ENCODE measurements at regions not wholly inside any gene's neighbourhood (a gene's known extent, or its start where the extent isn't known, plus 50 kb on each side); places are given as distances from the start of the nearest gene placed in this dataset.
A peak's percentile ranks its signal among the peaks of the same experiment; 100 is the strongest.

GRCh38 chr18:14914121-14914520 is 166.1 kb downstream of the ANKRD30B start:
- peaks cover 13% of the 10 kb centered on the region for H3K4me1 Mint-ChIP-seq (ENCODE audit: low read depth, unreplicated experiment)
- H3K4me3 Mint-ChIP-seq (ENCODE audit: low read depth, unreplicated experiment), result no peak overlapping the region
- intact Hi-C loops (cut with micrococcal nuclease; ENCODE audit: unreplicated experiment), result no loop called here
- H3K27ac Mint-ChIP-seq (ENCODE audit: unreplicated experiment), result peak overlapping the region; percentile 31
- no peak for DNase-seq
- H3K27me3 Mint-ChIP-seq (ENCODE audit: unreplicated experiment), result no peaks in the 10 kb centered on the region
- BruUV-seq (replicated peaks), result no TSS peak
- CTCF ChIA-PET, result interaction anchor here (0.6 kb wide), 1 partner anchor 8 kb away, joined by 6 read pairs; no protein-coding TSS in a partner anchor
- H3K9me3 Mint-ChIP-seq (ENCODE audit: low read depth, unreplicated experiment), result peaks cover 10% of the 10 kb centered on the region
- no peaks in the 10 kb centered on the region for H3K36me3 Mint-ChIP-seq (ENCODE audit: insufficient read depth, unreplicated experiment)
- no peak for TF ChIP-seq CTCF (IDR thresholded peaks at IDR 0.05; ENCODE audit: unreplicated experiment)

GRCh38 chr18:14914771-14915170 is 166.8 kb downstream of the ANKRD30B start:
- Mint-ChIP-seq H3K9me3 (ENCODE audit: low read depth, unreplicated experiment) (peaks cover 10% of the 10 kb centered on the region), H3K27me3 (ENCODE audit: unreplicated experiment) (no peaks in the 10 kb centered on the region), H3K36me3 (ENCODE audit: insufficient read depth, unreplicated experiment) (no peaks in the 10 kb centered on the region), H3K27ac (ENCODE audit: unreplicated experiment) (peak overlapping the region; percentile 31), H3K4me3 (ENCODE audit: low read depth, unreplicated experiment) (no peak overlapping the region), H3K4me1 (ENCODE audit: low read depth, unreplicated experiment) (peaks cover 16% of the 10 kb centered on the region)
- no TSS peak for BruUV-seq (replicated peaks)
- CTCF ChIA-PET, result no interaction called here
- no peak for DNase-seq
- intact Hi-C loops (cut with micrococcal nuclease; ENCODE audit: unreplicated experiment), result no loop called here
- TF ChIP-seq CTCF (IDR thresholded peaks at IDR 0.05; ENCODE audit: unreplicated experiment), result no peak

DNA sequence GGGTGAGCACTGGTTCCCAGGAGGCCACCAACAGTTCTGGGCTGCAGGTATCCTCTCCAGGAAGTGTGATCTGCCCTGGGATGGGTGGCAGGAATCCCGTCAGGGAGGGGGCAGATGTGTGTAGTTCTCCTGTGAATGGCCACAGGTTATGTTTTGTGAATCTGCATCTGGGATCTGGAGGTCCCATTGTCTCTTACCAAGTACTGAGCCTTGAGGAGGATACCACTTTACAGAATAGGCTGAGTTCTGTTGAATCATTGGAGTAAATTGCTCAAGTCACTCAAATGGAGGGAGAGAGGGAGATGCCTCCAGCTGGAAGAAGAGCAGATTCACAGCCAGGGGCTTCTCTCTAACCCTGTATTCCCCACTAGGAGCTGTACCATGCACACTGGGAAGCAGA is 168.2 kb downstream of the ANKRD30B start:
- peaks cover 30% of the 10 kb centered on the region for H3K4me1 Mint-ChIP-seq (ENCODE audit: low read depth, unreplicated experiment)
- H3K4me3 Mint-ChIP-seq (ENCODE audit: low read depth, unreplicated experiment), result no peak overlapping the region
- H3K27me3 Mint-ChIP-seq (ENCODE audit: unreplicated experiment), result no peaks in the 10 kb centered on the region
- TF ChIP-seq CTCF (IDR thresholded peaks at IDR 0.05; ENCODE audit: unreplicated experiment), result no peak
- intact Hi-C loops (cut with micrococcal nuclease; ENCODE audit: unreplicated experiment), result no loop called here
- BruUV-seq (replicated peaks), result no TSS peak
- peaks cover 15% of the 10 kb centered on the region for H3K9me3 Mint-ChIP-seq (ENCODE audit: low read depth, unreplicated experiment)
- no peak for DNase-seq
- H3K36me3 Mint-ChIP-seq (ENCODE audit: insufficient read depth, unreplicated experiment), result no peaks in the 10 kb centered on the region
- H3K27ac Mint-ChIP-seq (ENCODE audit: unreplicated experiment), result no peak overlapping the region
- CTCF ChIA-PET, result no interaction called here

DNA sequence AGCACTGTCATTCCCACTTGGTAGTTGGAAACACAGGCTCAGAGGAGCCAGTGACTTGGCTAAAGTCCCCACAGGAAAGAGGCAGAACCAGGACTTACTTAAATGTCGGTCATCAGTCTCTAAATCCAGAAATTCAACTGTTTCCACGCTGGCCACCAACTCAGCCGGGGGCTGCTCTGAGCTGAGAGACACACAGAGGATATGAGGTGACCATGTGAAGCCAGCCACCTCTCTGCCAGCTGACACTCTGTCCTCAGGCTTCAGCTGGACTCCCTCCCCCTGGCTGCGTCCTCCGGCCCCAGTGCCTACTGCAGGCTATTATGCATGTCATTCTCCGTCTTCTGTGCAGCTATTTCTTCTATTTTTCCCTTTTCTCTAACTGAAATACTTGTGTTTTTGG is 168.9 kb downstream of the ANKRD30B start:
- intact Hi-C loops (cut with micrococcal nuclease; ENCODE audit: unreplicated experiment), result no loop called here
- H3K36me3 Mint-ChIP-seq (ENCODE audit: insufficient read depth, unreplicated experiment), result no peaks in the 10 kb centered on the region
- peaks cover 32% of the 10 kb centered on the region for H3K4me1 Mint-ChIP-seq (ENCODE audit: low read depth, unreplicated experiment)
- H3K27ac Mint-ChIP-seq (ENCODE audit: unreplicated experiment), result no peak overlapping the region
- CTCF ChIA-PET, result no interaction called here
- no TSS peak for BruUV-seq (replicated peaks)
- no peak for DNase-seq
- H3K4me3 Mint-ChIP-seq (ENCODE audit: low read depth, unreplicated experiment), result no peak overlapping the region
- no peak for TF ChIP-seq CTCF (IDR thresholded peaks at IDR 0.05; ENCODE audit: unreplicated experiment)
- H3K9me3 Mint-ChIP-seq (ENCODE audit: low read depth, unreplicated experiment), result peaks cover 15% of the 10 kb centered on the region
- H3K27me3 Mint-ChIP-seq (ENCODE audit: unreplicated experiment), result no peaks in the 10 kb centered on the region
